Activated CD8-positive, alpha-beta memory T cell treated with anti-CD3 and anti-CD28 coated beads, Interleukin-2, amount 50 U/mL, for 24 hours (primary cell): ENCODE measurements at regions not wholly inside any gene's neighbourhood (a gene's known extent, or its start where the extent isn't known, plus 50 kb on each side); places are given as distances from the start of the nearest gene placed in this dataset.

ENCODE experiments used
- DNase-seq: peaks from one replicate; pipeline ENCODE4 v3.0.0-alpha.2; 2020; ENCODE audit errors: extremely low read depth

DNA sequence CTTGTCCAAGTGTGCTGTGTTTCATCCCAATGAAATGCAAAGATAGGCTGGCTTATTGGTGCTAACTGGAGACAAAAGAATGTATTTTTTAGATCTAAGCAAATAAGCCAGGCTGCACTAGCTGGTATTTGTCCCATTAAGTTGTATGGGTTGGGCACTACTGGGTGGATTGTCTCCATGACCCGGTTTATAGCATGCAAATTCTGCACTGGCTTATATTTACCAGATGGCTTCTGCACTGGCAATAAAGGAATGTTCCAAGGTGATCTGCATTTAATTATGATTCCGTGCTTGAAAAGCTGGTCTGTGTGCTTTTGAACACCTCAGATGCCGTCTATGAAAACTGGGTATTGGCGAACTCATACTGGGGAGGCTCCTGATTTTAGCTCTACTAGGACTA lies 61.4 kb upstream of the MOCS1 start:
- no peak for DNase-seq

DNA sequence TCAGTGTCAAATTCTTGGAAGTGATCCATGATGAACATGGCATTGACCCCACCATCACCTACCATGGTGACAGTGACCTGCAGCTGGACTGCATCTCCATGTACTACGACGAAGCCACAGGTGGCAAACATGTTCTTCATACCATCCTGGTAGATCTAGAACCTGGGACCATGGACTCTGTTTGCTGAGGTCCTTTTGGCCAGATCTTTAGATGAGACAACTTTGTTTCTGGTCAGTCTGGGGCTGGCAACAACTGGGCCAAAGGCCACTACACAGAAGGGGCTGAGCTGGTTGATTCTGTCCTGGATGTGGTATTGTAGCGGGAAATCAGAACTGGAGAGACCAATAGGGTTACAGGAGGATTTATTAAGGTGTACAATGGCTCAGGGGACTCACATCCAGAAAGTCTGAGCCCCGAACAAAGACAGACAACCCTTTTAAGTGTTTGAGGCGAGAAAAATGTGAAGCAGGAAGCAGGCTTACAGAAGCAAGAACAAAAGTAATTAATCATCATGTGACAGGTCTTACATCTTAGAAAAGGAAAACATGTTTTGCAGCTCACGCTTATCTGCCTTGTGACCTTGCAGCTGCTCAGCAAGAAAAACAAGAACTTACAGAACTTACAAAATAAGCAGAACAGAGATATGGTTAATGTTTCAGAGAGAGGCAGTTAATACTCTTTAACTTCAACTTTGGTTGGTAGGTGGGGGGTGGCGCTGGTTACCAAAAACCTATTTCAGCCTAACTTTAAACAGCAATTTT lies 58.8 kb upstream of the MOCS1 start:
- DNase-seq = no peak
